CD14-positive monocyte (primary cell): ENCODE measurements at regions not wholly inside any gene's neighbourhood (a gene's known extent, or its start where the extent isn't known, plus 50 kb on each side); places are given as distances from the start of the nearest gene placed in this dataset.

Experiments
- DNase-seq, 3 donors: peaks; one replicate each; pipeline ENCODE4 v3.0.0-alpha.2; 2011 to 2022
- H2AFZ ChIP-seq: 2 replicates; pipeline ENCODE4 v1.6.0; 2012; ENCODE audit warnings: mild to moderate bottlenecking, low read depth, low read length, inconsistent platforms; ENCODE audit not compliant: insufficient read depth, poor library complexity, severe bottlenecking
- H3K27ac ChIP-seq, 2 donors: 1 replicate in 1 of 2; 2 replicates in 1 of 2; pipeline ENCODE4 v1.5.1; 2012 to 2013; ENCODE audit warnings: low read length in 2 of 2, control low read depth in 1 of 2, inconsistent platforms in 1 of 2, low read depth in 1 of 2, mild to moderate bottlenecking in 1 of 2
- H3K27me3 ChIP-seq, 2 donors: one replicate each; pipeline versions ENCODE4 v1.6.0 to v1.6.1; 2011 to 2013; ENCODE audit warnings: low read length in 2 of 2; ENCODE audit not compliant: control insufficient read depth in 2 of 2, insufficient read depth in 2 of 2
- H3K36me3 ChIP-seq, 2 donors: replicated peaks in 1 of 2; 1 replicate in 1 of 2; 2 replicates in 1 of 2; pipeline versions ENCODE4 v1.5.1 to v1.6.1; 2012 to 2013; ENCODE audit warnings: low read length in 2 of 2, control low read depth in 1 of 2, inconsistent platforms in 1 of 2, mild to moderate bottlenecking in 1 of 2; ENCODE audit not compliant: insufficient read depth in 2 of 2, control insufficient read depth in 1 of 2
- H3K4me1 ChIP-seq, 2 donors: 1 replicate in 1 of 2; 2 replicates in 1 of 2; pipeline versions ENCODE4 v1.5.1 to v1.6.1; 2012 to 2013; ENCODE audit warnings: low read length in 2 of 2, control low read depth in 1 of 2, inconsistent platforms in 1 of 2, mild to moderate bottlenecking in 1 of 2, moderate library complexity in 1 of 2; ENCODE audit not compliant: insufficient read depth in 2 of 2, control insufficient read depth in 1 of 2
- H3K4me2 ChIP-seq: replicated peaks from 2 replicates; pipeline ENCODE3; 2012; ENCODE audit warnings: low read length, moderate library complexity, mild to moderate bottlenecking; ENCODE audit not compliant: poor library complexity, severe bottlenecking; ENCODE audit errors: extremely low read depth
- H3K4me3 ChIP-seq, 3 experiments: fragments of 200-600 bp in 1 of 3; sonication (generic) in 1 of 3; replicated peaks in 1 of 3; 1 replicate in 2 of 3; 2 replicates in 1 of 3; pipeline ENCODE4 v1.5.1; 2011 to 2013; ENCODE audit warnings: low read length in 3 of 3, mild to moderate bottlenecking in 3 of 3, control low read depth in 2 of 3, low read depth in 2 of 3, inconsistent platforms in 1 of 3, moderate library complexity in 1 of 3
- H3K79me2 ChIP-seq: 2 replicates; pipeline ENCODE4 v1.6.0; 2012; ENCODE audit warnings: mild to moderate bottlenecking, control low read depth, inconsistent platforms, low read length, moderate library complexity; ENCODE audit not compliant: insufficient read depth
- H3K9ac ChIP-seq: 2 replicates; pipeline ENCODE4 v1.6.0; 2017; ENCODE audit warnings: low read length, mild to moderate bottlenecking; ENCODE audit not compliant: insufficient read depth, poor library complexity, severe bottlenecking
- H3K9me3 ChIP-seq, 2 donors: replicated peaks in 1 of 2; 1 replicate in 1 of 2; 2 replicates in 1 of 2; pipeline versions ENCODE4 v1.5.1 to v1.6.1; 2012 to 2013; ENCODE audit warnings: low read length in 2 of 2, control low read depth in 1 of 2; ENCODE audit not compliant: control insufficient read depth in 1 of 2, insufficient read depth in 1 of 2
- H4K20me1 ChIP-seq: 2 replicates; pipeline ENCODE4 v1.6.0; 2012; ENCODE audit warnings: mild to moderate bottlenecking, low read length, control low read depth, moderate library complexity; ENCODE audit not compliant: insufficient read depth
- H3K27ac Mint-ChIP-seq, 7 donors: one replicate each; pipeline ENCODE4 v1.8.0; 2020; ENCODE audit warnings: mild to moderate bottlenecking in 7 of 7, mixed read lengths in 7 of 7, moderate library complexity in 6 of 7, inconsistent platforms in 2 of 7
- H3K27me3 Mint-ChIP-seq, 3 donors: one replicate each; pipeline ENCODE4 v1.8.0; 2021 to 2022; ENCODE audit warnings: low read depth in 3 of 3, mild to moderate bottlenecking in 3 of 3, mixed read lengths in 3 of 3, moderate library complexity in 3 of 3, inconsistent platforms in 1 of 3
- H3K36me3 Mint-ChIP-seq, 2 donors: one replicate each; pipeline ENCODE4 v1.8.0; 2020; ENCODE audit warnings: mixed read lengths in 2 of 2, inconsistent platforms in 1 of 2, mild to moderate bottlenecking in 1 of 2
- H3K4me1 Mint-ChIP-seq: one replicate; pipeline ENCODE4 v1.8.0; 2020; ENCODE audit warnings: mild to moderate bottlenecking, mixed read lengths
- H3K4me3 Mint-ChIP-seq, 2 donors: one replicate each; pipeline ENCODE4 v1.8.0; 2020; ENCODE audit warnings: mild to moderate bottlenecking in 2 of 2, mixed read lengths in 2 of 2, moderate library complexity in 1 of 2
- H3K9me3 Mint-ChIP-seq, 7 donors: one replicate each; pipeline ENCODE4 v1.8.0; 2020 to 2022; ENCODE audit warnings: mixed read lengths in 7 of 7, mild to moderate bottlenecking in 6 of 7, moderate library complexity in 6 of 7, inconsistent platforms in 2 of 7
- CTCF ChIP-seq: fragments of 200-600 bp; IDR thresholded peaks from one replicate; pipeline ENCODE4 v1.8.0; 2022; ENCODE audit warnings: antibody characterized with exemption, mild to moderate bottlenecking
- WGBS: methylation state at CpG from one replicate; pipeline ENCODE4 v1.1.5; 2013; ENCODE audit warnings: missing lambda C conversion rate; ENCODE audit not compliant: insufficient coverage; 5-methylcytosine and 5-hydroxymethylcytosine counted together
- intact Hi-C, 2 donors: fragments of 100-400 bp; cut with micrococcal nuclease; formaldehyde crosslinking; loops; one replicate each; pipeline versions ENCODE4 v1.15.0 to v1.15.1; 2023

GRCh38 chr14:71371711-71372396, 464.6 kb downstream of the PCNX1 start:
- TF ChIP-seq CTCF = no peak
- intact Hi-C loops = loop anchor here in 1 of 2 donors (2.0 kb wide), 1 partner anchor 51 kb away; the partner anchor contains the start of gene SIPA1L1
- H3K9me3 Mint-ChIP-seq = peaks cover 0 to 7% (median 4%) of the 10 kb centered on the region in 7 donors
- Histone ChIP-seq H3K9ac (peak overlapping the region; percentile 44), H3K4me3 (peak overlapping the region in 1 of 3 experiments; percentile 26), H4K20me1 (no peaks in the 10 kb centered on the region), H3K9me3 (peaks cover 0 to under 1% of the 10 kb centered on the region in 2 donors), H2AFZ (no peak overlapping the region), H3K36me3 (no peaks in the 10 kb centered on the region), H3K4me1 (peaks cover 16 to 17% of the 10 kb centered on the region in 2 donors), H3K27ac (peak overlapping the region in 1 of 2 donors; percentile 90), H3K4me2 (peak overlapping the region; percentile 43), H3K27me3 (no peaks in the 10 kb centered on the region), H3K79me2 (peaks cover 53% of the 10 kb centered on the region)
- peak overlapping the region in 1 of 2 donors; percentile 72 for H3K4me3 Mint-ChIP-seq
- peaks cover 11 to 14% of the 10 kb centered on the region in 2 donors for H3K36me3 Mint-ChIP-seq
- peaks cover 22% of the 10 kb centered on the region for H3K4me1 Mint-ChIP-seq
- H3K27ac Mint-ChIP-seq = peak overlapping the region; percentile 91 to 96 (median 94)
- 100% methylated on average over 1 of the region's 2 CpGs for WGBS
- H3K27me3 Mint-ChIP-seq = no peaks in the 10 kb centered on the region
- DNase-seq = peak; percentile 68 to 82 (median 82)

GRCh38 chr14:71372411-71372838, 465.2 kb downstream of the PCNX1 start:
- H3K79me2 ChIP-seq = peaks cover 59% of the 10 kb centered on the region
- peak overlapping the region in 1 of 2 donors; percentile 72 for H3K4me3 Mint-ChIP-seq

More at GRCh38 chr14:71372411-71372838, 465.2 kb downstream of the PCNX1 start:
- H3K9me3 ChIP-seq = peaks cover 0 to 6% of the 10 kb centered on the region in 2 donors
- Mint-ChIP-seq H3K9me3 (peaks cover 2 to 9% (median 7%) of the 10 kb centered on the region in 7 donors), H3K4me1 (peaks cover 22% of the 10 kb centered on the region), H3K27me3 (no peaks in the 10 kb centered on the region), H3K27ac (peak overlapping the region; percentile 91 to 96 (median 94)), H3K36me3 (peaks cover 13% of the 10 kb centered on the region in 2 donors)
- peak overlapping the region; percentile 66 to 90 for H3K27ac ChIP-seq
- peak overlapping the region in 1 of 3 experiments; percentile 26 for H3K4me3 ChIP-seq
- no peak overlapping the region for H2AFZ ChIP-seq
- H3K36me3 ChIP-seq = no peaks in the 10 kb centered on the region
- H3K4me1 ChIP-seq = peaks cover 16 to 17% of the 10 kb centered on the region in 2 donors
- no peak for TF ChIP-seq CTCF
- DNase-seq = peak; percentile 56 to 77 (median 73)
- intact Hi-C loops = loop anchor here in 1 of 2 donors (2.0 kb wide), 1 partner anchor 52 kb away; the partner anchor contains the start of gene SIPA1L1
- WGBS = no CpG with 5 or more reads among the region's 4 CpGs
- H3K4me2 ChIP-seq = peak overlapping the region; percentile 43
- peak overlapping the region; percentile 44 for H3K9ac ChIP-seq
- H4K20me1 ChIP-seq = no peaks in the 10 kb centered on the region
- H3K27me3 ChIP-seq = no peaks in the 10 kb centered on the region
